ENCODE measurements at regions not wholly inside any gene's neighbourhood (a gene's known extent, or its start where the extent isn't known, plus 50 kb on each side); places are given as distances from the start of the nearest gene placed in this dataset.

DNA sequence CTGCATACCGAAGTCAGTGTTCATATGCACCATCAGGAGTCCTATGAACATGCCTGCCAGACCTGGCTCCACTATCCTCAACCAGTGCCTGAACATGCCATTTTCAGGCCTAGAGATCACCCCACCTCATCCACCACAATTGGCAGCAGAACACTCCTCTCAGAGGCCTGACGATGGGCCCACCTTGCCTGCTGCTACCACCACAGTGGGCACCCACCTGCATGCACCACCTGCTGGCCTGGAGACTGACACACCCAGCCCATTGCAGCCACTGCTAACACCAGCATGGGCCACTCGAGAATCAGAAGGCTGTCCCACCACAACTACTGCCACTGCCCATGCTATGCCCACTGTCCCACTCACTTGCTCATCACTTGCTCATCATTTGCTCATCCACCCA lies 130.7 kb upstream of the FAM13C start:
- no peak for TF ChIP-seq TAF1 (IDR thresholded peaks at IDR 0.05; ENCODE audit: borderline replicate concordance, low read depth, low read length)
- TF ChIP-seq POLR2AphosphoS5 (IDR thresholded peaks at IDR 0.05; ENCODE audit: low read depth, low read length) = no peak

All from GM12892 (cell line).